Right lobe of liver (tissue), 6 donors: ENCODE measurements at regions not wholly inside any gene's neighbourhood (a gene's known extent, or its start where the extent isn't known, plus 50 kb on each side); places are given as distances from the start of the nearest gene placed in this dataset.

Experiments
- ATAC-seq, 4 donors: fragments of 200-7000 bp; cut with Tn5 transposase; one replicate each; pipeline ENCODE4 v1.9.1; 2020; ENCODE audit warnings: mild to moderate bottlenecking in 4 of 4, moderate library complexity in 4 of 4
- DNase-seq, 3 donors: peaks; one replicate each; pipeline ENCODE4 v3.0.0-alpha.2; 2020
- H3K27ac ChIP-seq, 3 donors: fragments of 200-600 bp; one replicate each; pipeline ENCODE4 v1.8.0; 2022
- H3K27me3 ChIP-seq, 2 donors: fragments of 200-600 bp; one replicate each; pipeline ENCODE4 v1.8.0; 2022
- H3K36me3 ChIP-seq, 4 donors: fragments of 200-600 bp; sonication (generic) in 1 of 4; one replicate each; pipeline versions ENCODE4 v1.5.1 to v1.8.0; 2017 to 2022; ENCODE audit warnings: control low read depth in 1 of 4
- H3K4me1 ChIP-seq, 4 donors: fragments of 200-600 bp; sonication (generic) in 1 of 4; one replicate each; pipeline versions ENCODE4 v1.5.1 to v1.8.0; 2017 to 2022; ENCODE audit warnings: control low read depth in 1 of 4
- H3K4me3 ChIP-seq, 3 donors: fragments of 200-600 bp; one replicate each; pipeline ENCODE4 v1.8.0; 2022
- H3K9me3 ChIP-seq, 4 donors: fragments of 200-600 bp; sonication (generic) in 1 of 4; one replicate each; pipeline versions ENCODE4 v1.5.1 to v1.8.0; 2017 to 2022; ENCODE audit warnings: control low read depth in 1 of 4
- CTCF ChIP-seq, 4 donors: fragments of 200-600 bp in 3 of 4; fragments of 450-650 bp in 1 of 4; IDR thresholded peaks; one replicate each; pipeline versions ENCODE4 v1.5.1 to v1.8.0; 2016 to 2022; ENCODE audit warnings: antibody characterized with exemption in 4 of 4, mild to moderate bottlenecking in 2 of 4
- POLR2A ChIP-seq: fragments of 450-650 bp; IDR thresholded peaks from one replicate; pipeline ENCODE4 v1.6.1; 2017; ENCODE audit warnings: antibody characterized with exemption, mild to moderate bottlenecking
- WGBS: methylation state at CpG from one replicate; pipeline ENCODE4 v1.1.6; 2018; ENCODE audit warnings: low coverage, low lambda C conversion rate; ENCODE audit not compliant: insufficient coverage; ENCODE audit errors: missing lambda C conversion rate; 5-methylcytosine and 5-hydroxymethylcytosine counted together
- intact Hi-C, 2 donors: fragments of 100-400 bp; cut with DNase I; formaldehyde crosslinking; loops; one replicate each; pipeline versions ENCODE4 v1.11.2 to v1.14.1; 2022
- donor health status: DM: no; HTN: yes; CAD: no.
- donor health status: DM: no; HTN: no; CAD: no.
- donor health status: DM: no; HTN: no; CAD: no.
- donor health status: DM: no; HTN: yes; CAD: no.
- donor health status: DM: no; HTN: yes; CAD: no.

GRCh38 chr6:137272403-137272802 is 53.2 kb upstream of the IFNGR1 start:
- TF ChIP-seq CTCF (IDR thresholded peaks at IDR 0.05) (no peak), POLR2A (no peak)
- Histone ChIP-seq H3K4me3 (no peak overlapping the region), H3K27me3 (no peaks in the 10 kb centered on the region), H3K27ac (no peak overlapping the region), H3K9me3 (no peaks in the 10 kb centered on the region), H3K36me3 (no peaks in the 10 kb centered on the region), H3K4me1 (no peaks in the 10 kb centered on the region)
- no peak for ATAC-seq
- 16% methylated on average over 1 of the region's 1 CpG for WGBS
- DNase-seq = no peak
- intact Hi-C loops = loop anchor here in 1 of 2 donors (10.0 kb wide), 1 partner anchor 142 kb away; no protein-coding TSS in a partner anchor

- Histone ChIP-seq H3K36me3 (no peaks in the 10 kb centered on the region), H3K4me1 (no peaks in the 10 kb centered on the region), H3K4me3 (no peak overlapping the region), H3K27ac (no peak overlapping the region), H3K27me3 (no peaks in the 10 kb centered on the region), H3K9me3 (no peaks in the 10 kb centered on the region)
- ATAC-seq (peak; percentile 88 to 95 (median 90)), DNase-seq (no peak)
- peak; percentile 84 to 94 (median 87) for TF ChIP-seq CTCF (IDR thresholded peaks at IDR 0.05)
- TF ChIP-seq POLR2A = no peak
- intact Hi-C loops = loop anchor here in 1 of 2 donors (10.0 kb wide), 1 partner anchor 143 kb away; no protein-coding TSS in a partner anchor
- 23% methylated on average over 5 of the region's 5 CpGs for WGBS
These were observed 52.3 kb upstream of the IFNGR1 start for GRCh38 chr6:137271245-137272183.

- intact Hi-C loops = loop anchor here in 1 of 2 donors (10.0 kb wide), 2 partner anchors 145 to 365 kb away; no protein-coding TSS in a partner anchor
- no peak for ATAC-seq
- 54% methylated on average over 3 of the region's 3 CpGs for WGBS
- Histone ChIP-seq H3K4me1 (no peaks in the 10 kb centered on the region), H3K4me3 (no peak overlapping the region), H3K36me3 (no peaks in the 10 kb centered on the region), H3K9me3 (no peaks in the 10 kb centered on the region), H3K27me3 (no peaks in the 10 kb centered on the region), H3K27ac (no peak overlapping the region)
- no peak for DNase-seq
- TF ChIP-seq POLR2A (no peak), CTCF (IDR thresholded peaks at IDR 0.05) (no peak)
These were observed 50.6 kb upstream of the IFNGR1 start for GRCh38 chr6:137269803-137270202.

GRCh38 chr6:137269347-137269746 is 50.2 kb upstream of the IFNGR1 start:
- Histone ChIP-seq H3K27me3 (no peaks in the 10 kb centered on the region), H3K4me1 (no peaks in the 10 kb centered on the region), H3K36me3 (no peaks in the 10 kb centered on the region), H3K27ac (no peak overlapping the region), H3K9me3 (no peaks in the 10 kb centered on the region), H3K4me3 (no peak overlapping the region)
- DNase-seq = no peak
- 65% methylated on average over 3 of the region's 3 CpGs for WGBS
- intact Hi-C loops = loop anchor here in 1 of 2 donors (10.0 kb wide), 1 partner anchor 365 kb away; no protein-coding TSS in a partner anchor
- TF ChIP-seq POLR2A (no peak), CTCF (IDR thresholded peaks at IDR 0.05) (no peak)
- no peak for ATAC-seq
